HPDE6-E6E7 (cell line): ENCODE measurements at regions not wholly inside any gene's neighbourhood (a gene's known extent, or its start where the extent isn't known, plus 50 kb on each side); places are given as distances from the start of the nearest gene placed in this dataset.

Experiments used
- DNase-seq: peaks from one replicate; pipeline ENCODE4 v3.0.0; 2011; ENCODE audit warnings: missing footprints; ENCODE audit errors: extremely low spot score

DNA sequence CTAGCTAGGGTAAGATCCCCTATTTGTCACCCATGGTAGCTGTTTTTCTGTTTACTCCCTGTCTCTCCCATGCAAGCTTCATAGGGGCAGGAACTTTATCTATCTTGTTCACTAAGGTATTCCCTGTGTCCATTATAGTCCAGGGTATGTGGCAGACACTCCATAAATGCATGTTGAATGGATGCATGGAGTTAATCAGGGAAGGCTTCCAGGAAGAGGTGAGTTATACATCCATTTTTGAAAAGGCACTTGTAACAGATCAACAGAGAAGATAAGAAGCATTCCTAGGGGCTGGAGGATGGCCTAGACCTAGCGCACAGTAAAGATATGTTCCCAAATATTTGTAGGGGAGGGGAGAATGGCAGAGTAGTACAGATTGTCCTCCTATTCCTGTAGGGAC is 130.3 kb downstream of the BUD13 start:
- DNase-seq: no peak

DNA sequence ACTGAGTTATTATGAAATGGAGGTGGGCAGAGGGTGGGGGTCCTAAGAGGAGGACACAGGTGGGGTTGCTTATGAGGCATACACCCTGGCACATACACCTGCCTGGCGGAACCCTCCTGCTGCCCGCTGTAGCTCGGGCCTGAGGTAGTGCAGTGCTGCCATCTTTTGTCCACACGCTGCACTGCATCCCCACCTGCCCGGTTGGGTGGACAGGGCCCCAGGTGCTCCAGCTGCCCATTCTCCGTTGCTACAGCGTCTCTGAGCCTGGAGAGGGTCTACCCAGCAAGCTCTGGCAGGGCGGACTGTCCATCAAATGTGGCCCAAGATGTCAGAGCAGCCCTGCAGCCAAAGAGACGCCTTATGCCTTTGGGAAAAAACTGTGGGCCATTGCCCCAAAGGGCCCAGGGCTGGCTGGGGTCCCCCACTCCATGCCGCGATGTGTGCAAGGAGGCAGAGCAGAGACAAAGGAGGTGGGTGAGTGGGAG is 131.2 kb downstream of the BUD13 start:
- peak; percentile 52 for DNase-seq

DNA sequence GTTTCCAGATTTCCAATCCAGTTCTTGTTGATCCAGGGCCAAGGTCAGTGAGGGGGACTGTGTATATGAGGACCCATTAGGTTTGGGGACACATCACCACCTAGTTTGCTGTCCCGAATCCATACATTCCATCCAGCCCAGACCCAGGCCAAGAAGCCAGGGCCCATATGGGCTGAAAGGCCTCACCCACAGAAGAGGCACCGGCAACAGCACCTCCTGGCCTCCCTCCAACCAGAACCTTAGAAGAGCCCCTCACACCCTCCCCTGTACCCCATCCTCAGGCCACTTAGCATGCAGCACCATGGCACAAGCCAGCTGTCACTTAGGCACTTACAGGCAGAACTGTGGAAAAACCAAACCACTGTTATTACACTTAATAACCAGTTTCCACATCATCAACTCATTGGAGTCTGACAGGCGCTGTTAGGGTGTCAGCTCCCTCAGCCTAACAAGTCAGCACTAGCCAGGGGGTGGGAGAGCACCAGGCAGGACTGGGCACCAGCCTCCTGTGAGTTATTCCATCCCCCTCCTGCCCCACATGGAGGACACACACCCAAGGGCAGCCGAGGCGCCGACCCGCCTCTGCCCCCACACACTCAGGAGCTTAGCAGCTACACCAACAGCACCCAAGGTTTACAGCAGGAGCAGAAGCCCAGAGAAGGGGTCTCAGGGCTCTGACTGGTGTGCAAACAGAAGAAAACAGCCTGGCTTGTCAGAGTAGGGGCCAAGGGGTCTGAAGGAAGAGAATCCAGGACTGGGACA is 132.0 kb downstream of the BUD13 start:
- DNase-seq: no peak

DNA sequence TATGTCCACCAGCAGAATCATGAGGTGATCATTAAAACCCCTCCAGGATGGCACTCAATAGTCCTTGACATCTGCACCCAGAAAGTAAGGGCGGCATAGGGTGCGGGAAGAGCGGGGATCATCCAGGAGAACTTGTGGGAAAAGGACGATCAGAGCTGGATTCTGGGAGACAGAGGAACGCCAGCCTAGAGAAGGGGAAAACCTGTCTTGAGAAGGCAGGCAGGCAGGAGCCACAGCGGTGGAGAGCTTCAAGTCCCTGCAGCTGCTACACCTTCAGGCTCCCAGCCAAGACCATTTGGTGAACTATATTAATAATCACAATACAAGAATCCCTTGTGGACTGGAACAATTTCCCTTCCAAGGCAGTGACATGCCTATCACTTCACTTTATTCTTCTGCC is 134.3 kb downstream of the BUD13 start:
- no peak for DNase-seq

DNA sequence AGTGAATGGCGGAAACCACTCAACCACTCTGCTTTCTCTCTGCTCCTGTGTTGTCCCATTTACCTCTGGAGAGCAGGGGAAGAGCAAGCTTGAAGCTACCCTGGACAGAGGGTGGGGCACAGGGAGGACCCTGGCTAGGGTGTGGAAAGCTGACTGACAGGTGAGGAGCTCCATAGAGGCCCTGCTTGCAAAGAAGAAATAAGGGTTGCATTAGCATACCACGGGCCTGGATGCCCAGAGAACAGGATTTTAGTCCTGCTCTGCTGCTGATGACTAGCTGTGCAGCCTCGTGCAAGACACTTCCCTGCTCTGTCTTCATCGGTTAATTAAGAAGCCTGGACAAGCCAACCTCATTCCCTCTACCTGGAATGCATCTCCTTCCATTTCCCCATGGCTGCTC is 135.0 kb downstream of the BUD13 start:
- no peak for DNase-seq

DNA sequence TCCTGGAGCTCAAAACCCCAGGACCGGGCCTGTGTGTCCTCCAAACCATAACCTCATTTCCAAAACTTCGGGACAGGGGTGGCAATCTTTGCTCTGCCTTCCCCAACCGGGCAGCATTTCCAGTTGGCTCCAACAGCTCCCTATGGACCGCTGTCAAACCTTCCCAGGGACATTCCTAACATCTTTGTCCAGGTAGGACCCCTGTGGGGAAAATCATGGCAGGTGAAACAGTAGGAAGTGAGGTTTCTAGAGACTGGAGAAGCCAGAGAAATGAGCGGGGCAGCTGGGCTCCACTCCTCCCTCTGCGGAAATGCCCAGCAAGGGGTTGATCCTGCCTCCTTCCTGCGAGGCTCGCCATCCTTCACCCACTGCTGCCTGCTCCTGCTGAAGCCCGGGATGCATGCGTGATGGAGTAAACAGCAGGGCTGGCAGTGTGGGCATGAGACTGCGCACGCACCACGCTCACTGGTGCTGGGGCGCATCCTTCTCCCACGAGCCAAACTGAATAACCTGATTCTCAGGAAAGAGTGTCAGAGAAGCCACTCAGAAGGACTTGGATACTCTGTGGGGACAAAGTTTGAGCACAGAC is 136.4 kb downstream of the BUD13 start:
- DNase-seq: no peak

DNA sequence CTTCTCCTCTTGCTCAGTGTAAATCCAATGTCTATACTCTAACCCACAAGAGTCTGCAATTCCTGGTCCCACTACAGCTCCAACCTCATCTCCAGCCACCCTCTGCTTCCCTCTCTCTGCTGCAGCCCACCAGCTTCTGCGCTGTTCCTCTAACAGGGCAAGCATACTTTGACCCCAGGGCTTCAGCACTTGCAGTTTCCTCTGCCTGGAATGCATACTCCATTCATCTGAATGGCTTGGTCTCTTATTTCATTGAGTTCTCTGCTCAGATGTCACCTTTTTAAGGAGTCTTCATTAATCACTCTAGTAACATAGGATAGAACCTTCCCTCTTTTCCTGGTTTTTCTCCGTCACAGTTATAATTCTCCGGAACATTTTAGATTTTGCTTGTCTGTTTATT is 141.6 kb downstream of the BUD13 start:
- DNase-seq: no peak

DNA sequence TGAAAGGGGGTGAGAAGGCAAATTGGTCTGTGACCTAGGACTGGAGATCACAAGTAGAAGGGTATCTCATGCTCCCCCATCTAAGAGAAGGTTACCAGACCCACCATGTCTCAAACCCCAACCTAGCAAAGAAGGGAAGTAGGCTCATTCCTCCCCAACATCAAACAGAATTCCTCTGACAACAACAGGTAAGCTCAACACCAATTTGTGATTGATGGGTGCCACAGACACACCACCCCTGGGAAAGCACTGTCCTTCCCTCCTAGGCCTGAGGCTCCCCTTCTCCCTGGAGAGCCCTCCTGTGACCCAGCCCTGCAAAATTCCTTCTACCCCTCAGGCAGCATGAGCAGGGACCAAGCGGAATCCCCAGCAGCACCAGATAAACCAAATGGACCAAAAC is 154.3 kb downstream of the BUD13 start:
- no peak for DNase-seq

DNA sequence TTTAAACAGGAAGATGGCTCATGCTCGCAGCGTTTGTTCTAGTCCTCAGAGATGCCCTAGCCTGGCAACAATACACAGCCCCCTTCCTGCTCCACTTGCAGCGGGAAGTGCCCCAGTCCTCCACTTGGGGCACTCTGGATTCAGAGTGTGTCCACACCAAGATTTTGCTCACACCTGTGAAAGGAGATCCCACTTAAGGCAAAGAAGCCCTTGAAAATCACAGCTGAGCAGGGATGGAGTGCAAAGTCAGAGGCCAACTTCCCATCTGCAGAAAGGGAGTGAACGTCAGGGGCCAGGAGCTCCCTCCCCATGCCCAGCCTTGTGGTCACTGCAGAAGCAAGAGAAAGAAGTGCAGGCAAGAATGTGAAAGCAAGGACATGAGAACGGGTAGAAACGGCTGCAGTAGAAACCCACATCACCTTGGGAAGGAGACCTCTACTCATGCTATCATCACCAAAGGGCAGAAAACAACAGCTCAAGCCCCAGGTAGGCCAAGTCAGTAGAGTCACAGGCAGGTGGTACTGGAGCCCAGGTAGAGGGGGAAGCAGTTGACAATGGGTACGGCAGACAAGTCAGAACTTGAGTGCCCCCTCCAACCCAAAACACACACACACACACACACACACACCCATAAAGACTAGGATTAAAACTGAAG is 157.4 kb downstream of the BUD13 start:
- DNase-seq: no peak

DNA sequence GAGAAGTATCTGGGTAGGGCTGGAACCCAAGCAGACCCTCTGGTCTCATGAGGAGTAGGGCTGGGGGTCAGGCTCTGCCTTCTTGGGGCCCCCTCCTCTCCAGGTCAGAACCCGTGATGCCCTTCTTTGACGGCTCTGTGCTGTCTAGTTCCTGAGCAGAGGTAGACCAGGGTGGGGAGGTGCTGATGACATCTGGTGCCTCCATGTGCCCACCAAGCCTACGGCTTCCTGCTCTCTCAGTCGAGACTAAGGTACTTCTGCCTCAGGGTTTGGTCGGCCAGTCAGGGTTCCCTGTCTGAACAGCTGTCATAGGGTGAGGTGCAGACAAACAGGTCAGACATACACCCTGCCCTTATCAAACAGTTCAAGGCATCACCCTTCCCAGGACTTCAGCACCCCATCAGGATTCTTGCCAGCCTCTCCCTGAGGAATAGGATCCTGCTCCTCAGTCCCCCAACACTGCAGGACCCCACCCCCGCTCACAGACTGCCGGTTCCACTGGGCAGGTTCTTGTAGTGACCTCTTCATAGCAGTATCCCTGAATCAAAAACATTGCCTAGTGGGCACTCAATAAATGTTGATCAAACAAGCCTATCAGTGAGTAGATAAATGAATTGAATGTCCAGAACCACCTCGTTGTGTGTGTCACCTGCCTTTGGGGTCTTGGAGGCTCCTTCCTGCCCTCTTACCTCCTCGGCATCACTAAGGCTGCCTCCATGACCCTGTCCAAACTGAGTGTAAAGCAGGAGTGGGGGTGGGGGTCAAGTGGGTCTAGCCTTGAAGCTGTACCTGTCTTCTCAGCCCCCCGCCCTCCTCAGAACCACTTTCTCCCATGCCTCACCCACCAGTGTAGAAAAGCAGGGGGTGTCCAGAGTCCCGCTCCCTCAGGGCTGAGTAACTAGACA is 158.2 kb downstream of the BUD13 start:
- DNase-seq: no peak

DNA sequence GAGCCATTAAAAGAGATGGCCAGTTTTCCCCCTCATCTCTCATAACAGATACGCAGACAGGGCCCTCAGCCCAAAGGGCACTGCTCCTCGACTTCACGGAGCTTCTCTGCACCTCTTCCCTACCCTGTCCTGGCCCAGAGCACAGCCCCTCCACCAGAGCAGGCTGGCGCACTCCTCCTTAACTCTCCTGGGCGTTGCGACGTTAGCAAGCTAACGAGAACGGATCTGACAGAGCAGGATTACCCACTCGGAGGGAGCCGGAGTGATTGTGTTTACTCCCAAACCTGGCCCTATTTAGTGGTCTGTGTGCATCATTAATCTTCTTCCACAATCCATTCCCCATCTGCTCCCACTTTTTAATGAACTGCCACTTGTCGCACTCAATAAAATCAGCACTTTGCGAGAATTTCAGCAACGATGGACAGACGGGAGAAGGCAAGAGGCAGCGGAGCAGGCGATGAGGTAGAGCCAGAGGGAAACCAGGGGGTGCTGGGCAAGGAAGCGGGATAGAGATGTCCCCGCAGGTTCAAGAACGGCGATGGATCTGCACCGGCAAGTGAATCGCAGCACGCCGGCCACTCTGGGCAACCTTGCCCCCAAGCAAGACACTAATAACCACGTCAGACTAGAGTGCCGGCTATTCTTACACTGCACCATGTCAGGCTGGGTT is 159.4 kb downstream of the BUD13 start:
- no peak for DNase-seq

DNA sequence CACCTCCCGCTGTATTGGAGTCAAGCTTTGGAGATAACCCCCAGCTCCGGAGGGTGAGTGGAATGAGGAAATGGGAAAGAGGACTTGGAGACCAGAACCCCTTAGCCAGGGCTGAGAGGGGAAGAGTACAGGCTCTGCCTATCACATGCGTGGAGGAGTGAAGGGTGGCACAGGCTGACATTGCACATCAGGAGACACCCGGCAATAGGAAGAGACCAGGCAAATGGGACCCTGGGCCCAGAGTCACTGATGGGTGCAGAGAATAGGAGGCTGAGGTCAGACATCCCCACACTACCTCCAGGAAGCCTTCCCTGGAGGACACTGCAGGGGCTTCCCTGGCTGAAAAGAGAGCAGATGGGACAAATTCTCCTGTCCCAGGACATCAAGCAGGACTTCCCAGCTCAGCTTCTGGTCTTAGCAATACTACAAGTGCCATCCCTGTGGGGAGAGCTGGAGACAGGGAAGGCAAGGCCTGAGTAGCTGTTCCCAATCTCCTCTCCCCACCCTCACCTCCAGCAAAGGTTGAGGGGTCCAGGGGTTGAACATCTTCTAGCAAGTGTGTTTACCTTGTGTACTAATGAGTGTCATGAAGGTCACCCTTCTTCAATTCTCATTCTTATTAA is 160.7 kb downstream of the BUD13 start:
- DNase-seq: no peak

DNA sequence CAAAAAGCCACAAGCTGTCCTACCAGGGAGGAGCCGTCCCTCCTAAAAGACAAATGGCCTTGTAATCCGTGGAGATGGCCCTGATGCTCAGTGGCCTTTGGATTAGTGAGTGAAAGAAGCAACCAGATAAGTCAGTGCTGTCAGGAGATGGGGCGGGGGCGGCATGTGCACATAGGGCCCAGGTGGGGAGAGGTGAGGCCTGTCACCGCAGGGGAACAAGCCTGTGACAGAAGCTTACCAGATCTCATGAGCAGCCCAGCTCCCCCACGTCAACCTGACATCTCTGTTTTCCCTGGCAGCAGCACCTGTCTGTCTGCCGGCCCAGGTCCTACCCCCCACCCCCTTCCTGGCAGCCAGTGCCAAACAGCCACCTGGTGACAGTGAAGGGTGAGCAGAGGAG is 162.6 kb downstream of the BUD13 start:
- no peak for DNase-seq

DNA sequence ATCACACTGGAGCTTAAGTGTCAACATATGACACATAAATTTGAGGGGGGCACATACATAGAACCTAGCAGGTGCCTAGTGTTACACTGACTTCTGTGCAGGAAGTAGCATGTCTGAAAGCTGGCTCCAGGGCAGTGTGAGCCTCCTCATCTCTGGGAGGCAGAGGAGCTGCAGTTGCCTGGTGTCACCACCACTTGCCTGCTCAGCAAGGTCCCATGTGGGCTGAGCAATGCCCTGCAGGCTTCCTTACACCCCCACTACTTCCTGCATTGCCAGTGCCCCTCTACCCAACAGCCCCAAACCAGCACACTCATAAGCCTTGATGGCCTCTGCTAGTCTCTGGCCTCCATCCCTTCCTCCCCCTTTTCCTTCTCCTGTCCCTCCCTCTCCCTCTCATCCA is 165.8 kb downstream of the BUD13 start:
- DNase-seq: no peak

DNA sequence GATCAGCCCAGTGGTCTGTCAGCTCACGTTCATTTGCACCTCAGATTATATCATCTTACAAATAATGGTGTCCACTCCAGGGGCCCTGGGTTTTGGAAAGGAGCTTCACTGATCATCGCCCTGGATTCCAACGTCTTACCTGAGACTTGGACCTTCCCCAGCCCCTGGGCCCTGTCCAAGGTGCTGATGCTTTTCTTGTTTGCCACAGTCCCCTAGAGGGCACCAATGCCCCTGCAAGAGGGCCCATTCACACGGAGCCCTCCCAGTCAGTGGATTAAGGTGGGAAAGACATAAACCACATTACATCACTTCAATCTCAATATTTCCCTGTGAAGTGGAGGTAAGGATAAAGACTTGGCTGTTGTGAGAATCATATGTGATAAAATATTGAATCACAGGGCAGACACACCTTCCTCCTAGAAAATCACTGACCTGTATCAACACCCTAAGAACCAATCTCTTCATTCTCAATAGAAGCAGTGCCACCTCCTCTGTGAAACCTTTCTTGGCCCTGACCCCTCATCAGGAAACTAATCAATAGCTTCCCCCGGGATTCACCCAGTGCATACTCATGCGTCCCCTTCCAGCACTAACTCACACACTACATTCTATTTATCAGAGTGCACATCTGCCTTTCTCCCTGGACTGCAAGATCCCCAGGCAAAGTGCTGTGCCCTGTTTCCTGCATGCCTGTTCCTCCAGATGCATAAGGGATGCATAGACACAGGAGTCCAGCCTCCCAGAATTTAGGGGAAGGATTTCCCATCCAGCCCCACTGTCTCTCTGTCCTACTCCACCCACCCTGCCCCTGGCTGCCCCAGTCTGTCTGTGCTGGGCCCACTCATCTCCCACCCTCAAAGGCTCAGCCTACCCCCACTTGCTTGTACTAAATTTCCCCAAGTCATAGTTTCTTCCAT is 167.0 kb downstream of the BUD13 start:
- DNase-seq: no peak

DNA sequence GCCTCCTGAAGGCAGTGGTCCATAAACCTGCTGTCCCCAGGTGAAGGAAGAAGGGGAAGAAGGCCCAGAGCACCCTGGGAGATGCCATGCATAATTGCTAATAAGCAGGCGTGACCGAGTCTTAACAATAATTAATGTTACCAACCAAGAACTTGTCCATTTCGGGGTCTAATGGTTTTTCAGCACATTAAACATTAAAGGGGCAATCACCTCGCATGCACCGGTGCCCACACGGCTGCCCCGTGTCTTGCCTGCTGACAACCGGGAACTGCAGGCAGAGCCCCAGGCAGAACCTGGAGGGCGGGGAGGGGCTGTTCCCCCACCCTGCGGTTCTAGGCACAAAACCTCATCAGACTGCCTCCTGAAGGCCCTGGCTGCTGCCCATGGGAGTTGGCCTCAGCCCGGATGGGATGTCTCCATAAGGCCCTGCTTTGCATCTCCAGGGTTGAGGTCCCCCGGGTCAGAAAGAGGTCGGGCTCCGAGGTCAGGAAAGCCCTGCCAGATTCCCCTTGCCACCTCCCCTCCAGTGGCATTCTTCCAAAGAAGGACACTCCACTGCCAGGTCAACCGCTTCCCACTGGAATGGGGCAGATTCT is 169.0 kb downstream of the BUD13 start:
- DNase-seq: no peak

DNA sequence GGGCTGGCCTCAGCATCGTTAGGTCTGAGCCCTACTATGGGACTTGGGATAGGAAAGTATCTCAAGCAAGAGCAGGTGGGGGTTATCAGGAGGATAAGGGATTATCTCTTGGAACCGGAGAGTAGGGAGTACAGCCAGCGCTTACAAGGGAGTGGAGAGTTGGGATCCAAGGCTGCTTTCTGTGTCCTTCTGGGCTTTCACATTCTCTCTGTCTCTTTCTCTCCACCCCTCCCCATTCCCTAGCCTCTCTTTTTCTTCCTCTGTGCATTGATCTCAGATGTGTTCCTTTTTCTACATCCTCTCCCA is 170.2 kb downstream of the BUD13 start:
- DNase-seq: no peak

DNA sequence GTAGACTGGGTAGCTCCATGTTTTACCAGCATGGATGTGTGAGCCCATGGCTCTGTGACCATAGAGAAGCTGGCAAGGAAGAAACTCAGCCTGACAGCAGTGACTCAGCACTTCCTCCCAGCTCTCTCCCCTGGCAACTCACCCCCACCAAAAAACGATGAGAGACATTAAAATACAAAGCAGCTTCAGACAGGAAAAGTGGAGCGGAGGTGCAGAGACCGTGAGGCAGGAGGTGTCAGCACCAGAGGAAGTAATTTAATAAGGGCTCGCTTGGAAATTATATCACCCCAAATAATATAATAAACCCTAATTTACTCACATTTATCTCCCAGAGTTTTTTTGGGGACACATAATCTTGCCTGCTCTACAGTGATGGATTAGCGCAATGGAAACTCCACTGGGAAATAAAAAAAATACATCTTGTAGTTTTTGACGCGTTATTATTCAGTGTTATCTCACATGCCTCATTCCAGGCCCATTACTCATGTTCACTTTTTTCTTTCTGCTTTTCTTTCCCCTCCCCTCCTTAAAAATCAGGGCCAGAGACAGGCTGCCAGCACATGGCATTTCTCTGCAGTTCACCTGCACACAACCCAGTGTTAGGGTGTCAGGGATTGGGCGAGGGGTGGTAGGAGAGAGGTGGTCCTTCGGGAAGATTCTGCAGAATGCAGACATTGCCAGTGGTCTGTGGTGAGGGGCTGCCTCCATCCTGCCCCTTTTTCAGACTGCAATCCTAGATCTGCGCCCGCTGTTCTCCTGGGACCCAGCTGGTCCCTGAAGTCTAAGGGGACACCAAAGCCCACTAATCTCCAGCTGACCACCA is 170.8 kb downstream of the BUD13 start:
- DNase-seq: no peak

DNA sequence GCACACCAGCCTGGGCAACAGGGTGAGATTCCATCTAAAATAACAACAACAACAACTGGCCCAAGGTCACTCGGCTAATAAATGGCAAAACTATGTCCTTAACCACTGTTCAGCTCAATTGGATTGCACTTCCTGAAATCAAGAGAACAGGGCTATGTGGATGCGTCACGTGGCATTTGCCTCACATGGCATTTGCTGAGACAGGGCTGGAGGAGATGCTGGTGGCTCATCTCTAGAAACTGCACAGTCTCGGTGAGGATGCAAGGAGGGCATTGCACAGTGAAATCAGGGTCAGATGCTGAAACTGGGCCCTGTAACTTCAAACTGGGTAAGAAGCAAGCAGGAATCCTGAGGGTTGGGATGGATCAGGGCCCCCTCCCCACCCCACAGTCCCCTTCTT is 171.9 kb downstream of the BUD13 start:
- DNase-seq: no peak
